Activated naive CD4-positive, alpha-beta T cell treated with anti-CD3 and anti-CD28 coated beads, Interleukin-2, amount 10 ng/mL, durations not matched to agents 7 days and 5 days (primary cell): ENCODE measurements at regions not wholly inside any gene's neighbourhood (a gene's known extent, or its start where the extent isn't known, plus 50 kb on each side); places are given as distances from the start of the nearest gene placed in this dataset.
A peak's percentile ranks its signal among the peaks of the same experiment; 100 is the strongest.
"Not testable (repeated sequence)": the region's sequence is repeated elsewhere in the genome, so short reads cannot be mapped to it uniquely, and the experiment has no call there.

Experiments used
- CTCF ChIA-PET: fragments of 350-600 bp; sonication (Branson Sonifier 250); formaldehyde crosslinking; loops from one replicate; lab custom pipeline; 2021; ENCODE audit warnings: antibody characterized with exemption; lab: Charles Lee
- DNase-seq: peaks from one replicate; pipeline ENCODE4 v3.0.0-alpha.2; 2020
- H3K27ac Mint-ChIP-seq: one replicate; pipeline ENCODE4 v1.8.0; 2021; ENCODE audit warnings: mild to moderate bottlenecking, moderate library complexity, mixed read lengths
- H3K27me3 Mint-ChIP-seq: one replicate; pipeline ENCODE4 v1.8.0; 2021; ENCODE audit warnings: mild to moderate bottlenecking, mixed read lengths
- H3K36me3 Mint-ChIP-seq: one replicate; pipeline ENCODE4 v1.8.0; 2021; ENCODE audit warnings: mixed read lengths
- H3K4me1 Mint-ChIP-seq: one replicate; pipeline ENCODE4 v1.8.0; 2021; ENCODE audit warnings: mixed read lengths
- H3K4me3 Mint-ChIP-seq: one replicate; pipeline ENCODE4 v1.8.0; 2021; ENCODE audit warnings: mild to moderate bottlenecking, moderate library complexity, mixed read lengths
- H3K9me3 Mint-ChIP-seq: one replicate; pipeline ENCODE4 v1.8.0; 2021; ENCODE audit warnings: mixed read lengths

GRCh38 chr7:68792351-68792750 is 805.9 kb upstream of the AUTS2 start:
- Mint-ChIP-seq H3K27ac (no peak overlapping the region), H3K27me3 (no peaks in the 10 kb centered on the region), H3K36me3 (no peaks in the 10 kb centered on the region), H3K4me1 (no peaks in the 10 kb centered on the region), H3K9me3 (peaks cover 39% of the 10 kb centered on the region), H3K4me3 (no peak overlapping the region)
- CTCF ChIA-PET: no interaction called here
- DNase-seq: no peak

GRCh38 chr7:68793513-68793912 is 804.8 kb upstream of the AUTS2 start:
- CTCF ChIA-PET: no interaction called here
- Mint-ChIP-seq H3K36me3 (no peaks in the 10 kb centered on the region), H3K4me3 (no peak overlapping the region), H3K9me3 (peaks cover 36% of the 10 kb centered on the region), H3K27me3 (no peaks in the 10 kb centered on the region), H3K27ac (peak overlapping the region; percentile 34), H3K4me1 (no peaks in the 10 kb centered on the region)
- no peak for DNase-seq

- H3K36me3 Mint-ChIP-seq: no peaks in the 10 kb centered on the region
- H3K4me3 Mint-ChIP-seq: no peak overlapping the region
- H3K9me3 Mint-ChIP-seq: peaks cover 25% of the 10 kb centered on the region
- DNase-seq: no peak
- no peaks in the 10 kb centered on the region for H3K4me1 Mint-ChIP-seq
- no peak overlapping the region for H3K27ac Mint-ChIP-seq
- CTCF ChIA-PET: no interaction called here
- H3K27me3 Mint-ChIP-seq: no peaks in the 10 kb centered on the region
These were observed 798.0 kb upstream of the AUTS2 start for GRCh38 chr7:68800316-68800715.

- H3K27ac Mint-ChIP-seq: no peak overlapping the region
- H3K9me3 Mint-ChIP-seq: peaks cover 41% of the 10 kb centered on the region
- no peak overlapping the region for H3K4me3 Mint-ChIP-seq
- no peak for DNase-seq
- no peaks in the 10 kb centered on the region for H3K27me3 Mint-ChIP-seq
- no peaks in the 10 kb centered on the region for H3K4me1 Mint-ChIP-seq
- CTCF ChIA-PET: no interaction called here
- H3K36me3 Mint-ChIP-seq: no peaks in the 10 kb centered on the region
These were observed 793.1 kb upstream of the AUTS2 start for GRCh38 chr7:68805159-68805558.

- H3K27me3 Mint-ChIP-seq: no peaks in the 10 kb centered on the region
- no peaks in the 10 kb centered on the region for H3K4me1 Mint-ChIP-seq
- no peak for DNase-seq
- no peak overlapping the region for H3K4me3 Mint-ChIP-seq
- CTCF ChIA-PET: no interaction called here
- H3K27ac Mint-ChIP-seq: no peak overlapping the region
- H3K9me3 Mint-ChIP-seq: peaks cover 36% of the 10 kb centered on the region
- no peaks in the 10 kb centered on the region for H3K36me3 Mint-ChIP-seq
These were observed 790.6 kb upstream of the AUTS2 start for GRCh38 chr7:68807666-68808065.

GRCh38 chr7:68813551-68814080 is 784.7 kb upstream of the AUTS2 start:
- Mint-ChIP-seq H3K27ac (no peak overlapping the region), H3K4me3 (no peak overlapping the region), H3K4me1 (no peaks in the 10 kb centered on the region), H3K36me3 (no peaks in the 10 kb centered on the region), H3K9me3 (peaks cover 35% of the 10 kb centered on the region), H3K27me3 (no peaks in the 10 kb centered on the region)
- DNase-seq: no peak
- CTCF ChIA-PET: no interaction called here

GRCh38 chr7:68816491-68816890 is 781.8 kb upstream of the AUTS2 start:
- DNase-seq: no peak
- CTCF ChIA-PET: no interaction called here
- Mint-ChIP-seq H3K4me3 (no peak overlapping the region), H3K27ac (no peak overlapping the region), H3K36me3 (no peaks in the 10 kb centered on the region), H3K4me1 (no peaks in the 10 kb centered on the region), H3K27me3 (no peaks in the 10 kb centered on the region), H3K9me3 (peaks cover 29% of the 10 kb centered on the region)

- H3K9me3 Mint-ChIP-seq: peaks cover 42% of the 10 kb centered on the region
- CTCF ChIA-PET: no interaction called here
- H3K36me3 Mint-ChIP-seq: no peaks in the 10 kb centered on the region
- H3K27me3 Mint-ChIP-seq: no peaks in the 10 kb centered on the region
- DNase-seq: no peak
- H3K27ac Mint-ChIP-seq: no peak overlapping the region
- H3K4me1 Mint-ChIP-seq: no peaks in the 10 kb centered on the region
- H3K4me3 Mint-ChIP-seq: no peak overlapping the region
These were observed 778.0 kb upstream of the AUTS2 start for GRCh38 chr7:68820321-68820720.

- Mint-ChIP-seq H3K9me3 (peaks cover 41% of the 10 kb centered on the region), H3K4me3 (no peak overlapping the region), H3K27ac (no peak overlapping the region), H3K4me1 (no peaks in the 10 kb centered on the region), H3K27me3 (no peaks in the 10 kb centered on the region), H3K36me3 (no peaks in the 10 kb centered on the region)
- CTCF ChIA-PET: no interaction called here
- no peak for DNase-seq
These were observed 776.4 kb upstream of the AUTS2 start for GRCh38 chr7:68821846-68822245.

GRCh38 chr7:68823996-68824780 is 774.1 kb upstream of the AUTS2 start:
- Mint-ChIP-seq H3K4me3 (no peak overlapping the region), H3K9me3 (peaks cover 36% of the 10 kb centered on the region), H3K4me1 (no peaks in the 10 kb centered on the region), H3K36me3 (no peaks in the 10 kb centered on the region), H3K27ac (no peak overlapping the region), H3K27me3 (no peaks in the 10 kb centered on the region)
- CTCF ChIA-PET: no interaction called here
- no peak for DNase-seq

GRCh38 chr7:68828575-68828974 is 769.7 kb upstream of the AUTS2 start:
- Mint-ChIP-seq H3K4me3 (no peak overlapping the region), H3K27ac (no peak overlapping the region), H3K36me3 (no peaks in the 10 kb centered on the region), H3K4me1 (no peaks in the 10 kb centered on the region), H3K9me3 (peaks cover 46% of the 10 kb centered on the region), H3K27me3 (no peaks in the 10 kb centered on the region)
- no peak for DNase-seq
- CTCF ChIA-PET: no interaction called here

GRCh38 chr7:68833422-68833821 is 764.9 kb upstream of the AUTS2 start:
- peaks cover 37% of the 10 kb centered on the region for H3K9me3 Mint-ChIP-seq
- H3K27ac Mint-ChIP-seq: no peak overlapping the region
- H3K4me1 Mint-ChIP-seq: no peaks in the 10 kb centered on the region
- CTCF ChIA-PET: no interaction called here
- no peak overlapping the region for H3K4me3 Mint-ChIP-seq
- no peaks in the 10 kb centered on the region for H3K27me3 Mint-ChIP-seq
- no peak for DNase-seq
- no peaks in the 10 kb centered on the region for H3K36me3 Mint-ChIP-seq

GRCh38 chr7:68839014-68839413 is 759.3 kb upstream of the AUTS2 start:
- H3K27ac Mint-ChIP-seq: no peak overlapping the region
- H3K27me3 Mint-ChIP-seq: no peaks in the 10 kb centered on the region
- no peak overlapping the region for H3K4me3 Mint-ChIP-seq
- H3K36me3 Mint-ChIP-seq: no peaks in the 10 kb centered on the region
- CTCF ChIA-PET: no interaction called here
- H3K4me1 Mint-ChIP-seq: no peaks in the 10 kb centered on the region
- peaks cover 29% of the 10 kb centered on the region for H3K9me3 Mint-ChIP-seq
- no peak for DNase-seq

- no peaks in the 10 kb centered on the region for H3K4me1 Mint-ChIP-seq
- no peak overlapping the region for H3K27ac Mint-ChIP-seq
- H3K27me3 Mint-ChIP-seq: no peaks in the 10 kb centered on the region
- no peak overlapping the region for H3K4me3 Mint-ChIP-seq
- no peaks in the 10 kb centered on the region for H3K36me3 Mint-ChIP-seq
- CTCF ChIA-PET: no interaction called here
- H3K9me3 Mint-ChIP-seq: peaks cover 39% of the 10 kb centered on the region
- DNase-seq: no peak
These were observed 757.3 kb upstream of the AUTS2 start for GRCh38 chr7:68840991-68841390.

GRCh38 chr7:68843985-68844384 is 754.3 kb upstream of the AUTS2 start:
- H3K27me3 Mint-ChIP-seq, H3K27ac Mint-ChIP-seq, H3K36me3 Mint-ChIP-seq, H3K4me1 Mint-ChIP-seq, DNase-seq, CTCF ChIA-PET, H3K4me3 Mint-ChIP-seq: not testable (repeated sequence)
- H3K9me3 Mint-ChIP-seq: peaks cover 31% of the 10 kb centered on the region
